Endodermal cell (in vitro differentiated cells): ENCODE measurements at regions not wholly inside any gene's neighbourhood (a gene's known extent, or its start where the extent isn't known, plus 50 kb on each side); places are given as distances from the start of the nearest gene placed in this dataset.

ENCODE experiments used
- DNase-seq: peaks from one replicate; pipeline ENCODE4 v3.0.0-alpha.2; 2017
- H3K27ac ChIP-seq: 2 replicates; pipeline ENCODE4 v1.5.1; 2013; ENCODE audit warnings: mild to moderate bottlenecking, low read depth, low read length, moderate library complexity
- H3K27me3 ChIP-seq: 2 replicates; pipeline ENCODE4 v1.6.1; 2013; ENCODE audit warnings: mild to moderate bottlenecking, low read length, moderate library complexity; ENCODE audit not compliant: insufficient read depth, control insufficient read depth, poor library complexity, severe bottlenecking
- H3K36me3 ChIP-seq: 2 replicates; pipeline ENCODE4 v1.7.0; 2013; ENCODE audit warnings: mild to moderate bottlenecking, low read length, moderate library complexity; ENCODE audit not compliant: control insufficient read depth, insufficient read depth
- H3K4me1 ChIP-seq: one replicate; pipeline ENCODE4 v1.7.0; 2013; ENCODE audit warnings: low read length; ENCODE audit not compliant: control insufficient read depth, insufficient read depth
- H3K4me3 ChIP-seq: 2 replicates; pipeline ENCODE4 v1.5.1; 2013; ENCODE audit warnings: mild to moderate bottlenecking, low read length, moderate library complexity
- H3K9ac ChIP-seq: 2 replicates; pipeline ENCODE4 v1.6.1; 2013; ENCODE audit warnings: mild to moderate bottlenecking, low read length, moderate library complexity; ENCODE audit not compliant: poor library complexity, severe bottlenecking; ENCODE audit errors: extremely low read depth
- H3K9me3 ChIP-seq: 2 replicates; pipeline ENCODE4 v1.6.1; 2013; ENCODE audit warnings: mild to moderate bottlenecking, low read length, moderate library complexity; ENCODE audit not compliant: control insufficient read depth
- H3K27ac Mint-ChIP-seq: 2 replicates; pipeline ENCODE4 v1.8.0; 2020; ENCODE audit warnings: mixed read lengths
- H3K27me3 Mint-ChIP-seq: 2 replicates; pipeline ENCODE4 v1.8.0; 2021; ENCODE audit warnings: mild to moderate bottlenecking, mixed read lengths; ENCODE audit not compliant: insufficient read depth
- H3K36me3 Mint-ChIP-seq: 2 replicates; pipeline ENCODE4 v1.8.0; 2020; ENCODE audit warnings: low read depth, mixed read lengths
- H3K4me1 Mint-ChIP-seq: 2 replicates; pipeline ENCODE4 v1.8.0; 2020; ENCODE audit warnings: mixed read lengths
- H3K4me3 Mint-ChIP-seq: 2 replicates; pipeline ENCODE4 v1.8.0; 2020; ENCODE audit warnings: mild to moderate bottlenecking, moderate library complexity, mixed read lengths
- H3K9me3 Mint-ChIP-seq: 2 replicates; pipeline ENCODE4 v1.8.0; 2020; ENCODE audit warnings: mild to moderate bottlenecking, mixed read lengths
- WGBS, 2 experiments: methylation state at CpG; one replicate each; pipeline versions ENCODE4 v1.1.5 to v1.1.7; 2013; ENCODE audit warnings: missing lambda C conversion rate in 2 of 2, mixed read lengths in 1 of 2; ENCODE audit not compliant: insufficient coverage in 1 of 2, insufficient read length in 1 of 2; 5-methylcytosine and 5-hydroxymethylcytosine counted together
- TF ChIP-seq, protein P1 (sequence below): fragments of 200-600 bp; sonication (generic); conservative IDR thresholded peaks from 2 replicates; pipeline ENCODE4 v1.5.0; 2021; ENCODE audit warnings: antibody characterized with exemption, mild to moderate bottlenecking

DNA sequence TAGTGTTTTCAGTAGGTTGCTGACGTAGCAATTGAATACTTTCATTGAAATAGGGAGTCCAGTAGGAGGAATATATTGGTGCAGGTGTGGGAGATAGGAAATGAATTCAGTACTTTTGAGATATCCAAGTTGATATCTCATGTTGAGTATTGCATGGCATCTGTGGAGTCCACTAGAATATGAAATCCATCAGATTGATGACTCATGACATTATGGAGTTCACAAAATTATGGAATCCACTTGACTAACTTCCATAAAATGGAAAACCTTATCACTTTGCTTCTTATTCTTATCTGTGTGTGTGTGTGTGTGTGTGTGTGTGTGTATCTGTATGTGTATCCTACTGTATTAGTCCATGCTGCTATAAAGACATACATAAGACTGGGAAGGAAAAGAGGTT is 513.5 kb upstream of the ZEB2 start:
- Mint-ChIP-seq H3K9me3 (no peaks in the 10 kb centered on the region), H3K4me3 (no peak overlapping the region), H3K27ac (no peak overlapping the region), H3K4me1 (peaks cover 4% of the 10 kb centered on the region), H3K27me3 (no peaks in the 10 kb centered on the region), H3K36me3 (no peaks in the 10 kb centered on the region)
- Histone ChIP-seq H3K9me3 (no peaks in the 10 kb centered on the region), H3K36me3 (no peaks in the 10 kb centered on the region), H3K27me3 (no peaks in the 10 kb centered on the region), H3K4me3 (no peak overlapping the region), H3K9ac (no peak overlapping the region), H3K27ac (no peak overlapping the region), H3K4me1 (no peaks in the 10 kb centered on the region)
- no peak for DNase-seq
- WGBS, 2 experiments: 93 to 100% methylated on average over 1 of the region's 1 CpG
- TF ChIP-seq, protein P1, sequence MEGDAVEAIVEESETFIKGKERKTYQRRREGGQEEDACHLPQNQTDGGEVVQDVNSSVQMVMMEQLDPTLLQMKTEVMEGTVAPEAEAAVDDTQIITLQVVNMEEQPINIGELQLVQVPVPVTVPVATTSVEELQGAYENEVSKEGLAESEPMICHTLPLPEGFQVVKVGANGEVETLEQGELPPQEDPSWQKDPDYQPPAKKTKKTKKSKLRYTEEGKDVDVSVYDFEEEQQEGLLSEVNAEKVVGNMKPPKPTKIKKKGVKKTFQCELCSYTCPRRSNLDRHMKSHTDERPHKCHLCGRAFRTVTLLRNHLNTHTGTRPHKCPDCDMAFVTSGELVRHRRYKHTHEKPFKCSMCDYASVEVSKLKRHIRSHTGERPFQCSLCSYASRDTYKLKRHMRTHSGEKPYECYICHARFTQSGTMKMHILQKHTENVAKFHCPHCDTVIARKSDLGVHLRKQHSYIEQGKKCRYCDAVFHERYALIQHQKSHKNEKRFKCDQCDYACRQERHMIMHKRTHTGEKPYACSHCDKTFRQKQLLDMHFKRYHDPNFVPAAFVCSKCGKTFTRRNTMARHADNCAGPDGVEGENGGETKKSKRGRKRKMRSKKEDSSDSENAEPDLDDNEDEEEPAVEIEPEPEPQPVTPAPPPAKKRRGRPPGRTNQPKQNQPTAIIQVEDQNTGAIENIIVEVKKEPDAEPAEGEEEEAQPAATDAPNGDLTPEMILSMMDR: no peak

DNA sequence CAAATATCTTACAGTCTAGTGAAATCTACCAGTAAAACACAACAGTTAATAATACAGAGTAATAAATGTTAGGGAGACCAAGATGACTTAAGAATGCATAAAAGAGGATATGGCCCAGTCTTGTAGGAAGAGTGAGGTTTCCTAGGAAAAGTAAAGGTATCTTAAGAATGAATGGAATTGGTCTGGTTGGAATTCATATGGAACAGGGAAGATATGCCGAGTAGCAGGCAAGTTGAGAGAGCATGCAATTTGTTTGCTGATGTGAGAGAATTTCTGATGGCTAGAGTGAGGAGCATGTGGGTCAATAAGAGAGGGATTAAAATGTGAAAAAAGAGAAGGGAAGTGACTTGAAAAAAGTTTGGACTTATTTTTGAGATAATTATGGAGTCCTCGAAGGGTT is 512.9 kb upstream of the ZEB2 start:
- peaks cover 10% of the 10 kb centered on the region for H3K4me1 Mint-ChIP-seq
- no peak for DNase-seq
- Histone ChIP-seq H3K9me3 (no peaks in the 10 kb centered on the region), H3K9ac (no peak overlapping the region), H3K4me3 (no peak overlapping the region), H3K27me3 (no peaks in the 10 kb centered on the region), H3K36me3 (no peaks in the 10 kb centered on the region), H3K27ac (no peak overlapping the region), H3K4me1 (no peaks in the 10 kb centered on the region)
- no peaks in the 10 kb centered on the region for H3K9me3 Mint-ChIP-seq
- H3K4me3 Mint-ChIP-seq: no peak overlapping the region
- TF ChIP-seq, protein P1: no peak
- no peaks in the 10 kb centered on the region for H3K27me3 Mint-ChIP-seq
- H3K27ac Mint-ChIP-seq: no peak overlapping the region
- H3K36me3 Mint-ChIP-seq: no peaks in the 10 kb centered on the region
- 67 to 85% methylated on average over 1 to 2 of the region's 2 CpGs for WGBS, 2 experiments

GRCh38 chr2:145029873-145030272 is 510.0 kb upstream of the ZEB2 start:
- 90% methylated on average over 3 of the region's 3 CpGs for WGBS, 2 experiments
- H3K27ac Mint-ChIP-seq: no peak overlapping the region
- DNase-seq: no peak
- TF ChIP-seq, protein P1: no peak
- H3K9me3 ChIP-seq: no peaks in the 10 kb centered on the region
- H3K4me1 Mint-ChIP-seq: peaks cover 11% of the 10 kb centered on the region
- no peak overlapping the region for H3K9ac ChIP-seq
- no peaks in the 10 kb centered on the region for H3K36me3 ChIP-seq
- no peaks in the 10 kb centered on the region for H3K27me3 ChIP-seq
- no peak overlapping the region for H3K4me3 Mint-ChIP-seq
- H3K36me3 Mint-ChIP-seq: no peaks in the 10 kb centered on the region
- no peaks in the 10 kb centered on the region for H3K9me3 Mint-ChIP-seq
- no peak overlapping the region for H3K4me3 ChIP-seq
- no peak overlapping the region for H3K27ac ChIP-seq
- no peaks in the 10 kb centered on the region for H3K4me1 ChIP-seq
- H3K27me3 Mint-ChIP-seq: no peaks in the 10 kb centered on the region
